Gastrocnemius medialis (tissue), 4 donors: ENCODE measurements at regions not wholly inside any gene's neighbourhood (a gene's known extent, or its start where the extent isn't known, plus 50 kb on each side); places are given as distances from the start of the nearest gene placed in this dataset.

ENCODE experiments used
- ATAC-seq, 2 donors: fragments of 150-250 bp; one replicate each; pipeline ENCODE4 v1.9.1; 2016
- DNase-seq, 2 donors: peaks; one replicate each; pipeline ENCODE4 v3.0.0-alpha.2; 2019
- H3K27ac ChIP-seq, 4 donors: fragments of 200-600 bp; sonication (generic); 1 replicate in 1 of 4; 2 replicates in 3 of 4; pipeline ENCODE4 v1.5.1; 2016 to 2018; ENCODE audit warnings: mild to moderate bottlenecking in 2 of 4, moderate library complexity in 1 of 4
- H3K27me3 ChIP-seq, 3 donors: fragments of 200-600 bp; sonication (generic) in 2 of 3; 1 replicate in 1 of 3; 2 replicates in 2 of 3; pipeline versions ENCODE4 v1.5.1 to v1.6.0; 2016 to 2019; ENCODE audit warnings: mild to moderate bottlenecking in 1 of 3, moderate library complexity in 1 of 3
- H3K36me3 ChIP-seq, 2 donors: fragments of 200-600 bp; sonication (generic) in 1 of 2; one replicate each; pipeline ENCODE4 v1.5.1; 2017 to 2018
- H3K4me1 ChIP-seq, 2 donors: fragments of 200-600 bp; sonication (generic) in 1 of 2; one replicate each; pipeline ENCODE4 v1.5.1; 2016 to 2017; ENCODE audit warnings: mild to moderate bottlenecking in 2 of 2
- H3K4me3 ChIP-seq, 4 donors: fragments of 200-600 bp; sonication (generic) in 3 of 4; 1 replicate in 1 of 4; 2 replicates in 3 of 4; pipeline ENCODE4 v1.5.1; 2016 to 2019; ENCODE audit warnings: mild to moderate bottlenecking in 2 of 4
- H3K9me3 ChIP-seq, 3 donors: fragments of 200-600 bp; sonication (generic) in 2 of 3; 1 replicate in 1 of 3; 2 replicates in 2 of 3; pipeline ENCODE4 v1.5.1; 2016 to 2019
- POLR2A ChIP-seq, 2 donors: fragments of 450-650 bp; IDR thresholded peaks; one replicate each; pipeline ENCODE4 v1.6.1; 2017; ENCODE audit warnings: antibody characterized with exemption in 2 of 2, mild to moderate bottlenecking in 2 of 2, moderate library complexity in 2 of 2
- in situ Hi-C, 4 donors: fragments of 200-750 bp; cut with MboI; loops; one replicate each; pipeline versions ENCODE4 v1.15.0 to v1.8.0; 2017; ENCODE audit warnings: low sequenced_read_pairs in 4 of 4
- intact Hi-C: fragments of 100-400 bp; cut with DNase I; formaldehyde crosslinking; loops from one replicate; pipeline ENCODE4 v1.15.1; 2023; ENCODE audit warnings: low total_unique reads
- TF ChIP-seq, protein P1 (sequence below), 5 experiments: fragments of 450-650 bp in 3 of 5; fragments of 200-600 bp in 2 of 5; sonication (generic) in 2 of 5; IDR thresholded peaks in 4 of 5; conservative IDR thresholded peaks in 1 of 5; 1 replicate in 4 of 5; 2 replicates in 1 of 5; pipeline ENCODE4 v1.5.1; 2016 to 2019; ENCODE audit warnings: antibody characterized with exemption in 5 of 5, mild to moderate bottlenecking in 3 of 5, moderate library complexity in 3 of 5

- DNase-seq (no peak), ATAC-seq (no peak)
- no peaks in the 10 kb centered on the region for H3K36me3 ChIP-seq
- H3K9me3 ChIP-seq: no peaks in the 10 kb centered on the region
- in situ Hi-C loops (loop anchor here in 3 of 4 donors (5.0 to 25.0 kb wide), 4 partner anchors 69 to 399 kb away; partner anchors contain the start of gene RNF183 (in 1 of the 3)), intact Hi-C loops (no loop called here)
- no peaks in the 10 kb centered on the region for H3K27me3 ChIP-seq
- peaks cover 10 to 13% of the 10 kb centered on the region in 2 donors for H3K4me1 ChIP-seq
- H3K27ac ChIP-seq: no peak overlapping the region
- TF ChIP-seq, protein P1, sequence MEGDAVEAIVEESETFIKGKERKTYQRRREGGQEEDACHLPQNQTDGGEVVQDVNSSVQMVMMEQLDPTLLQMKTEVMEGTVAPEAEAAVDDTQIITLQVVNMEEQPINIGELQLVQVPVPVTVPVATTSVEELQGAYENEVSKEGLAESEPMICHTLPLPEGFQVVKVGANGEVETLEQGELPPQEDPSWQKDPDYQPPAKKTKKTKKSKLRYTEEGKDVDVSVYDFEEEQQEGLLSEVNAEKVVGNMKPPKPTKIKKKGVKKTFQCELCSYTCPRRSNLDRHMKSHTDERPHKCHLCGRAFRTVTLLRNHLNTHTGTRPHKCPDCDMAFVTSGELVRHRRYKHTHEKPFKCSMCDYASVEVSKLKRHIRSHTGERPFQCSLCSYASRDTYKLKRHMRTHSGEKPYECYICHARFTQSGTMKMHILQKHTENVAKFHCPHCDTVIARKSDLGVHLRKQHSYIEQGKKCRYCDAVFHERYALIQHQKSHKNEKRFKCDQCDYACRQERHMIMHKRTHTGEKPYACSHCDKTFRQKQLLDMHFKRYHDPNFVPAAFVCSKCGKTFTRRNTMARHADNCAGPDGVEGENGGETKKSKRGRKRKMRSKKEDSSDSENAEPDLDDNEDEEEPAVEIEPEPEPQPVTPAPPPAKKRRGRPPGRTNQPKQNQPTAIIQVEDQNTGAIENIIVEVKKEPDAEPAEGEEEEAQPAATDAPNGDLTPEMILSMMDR (IDR thresholded peaks at IDR 0.05 in 4 of 5, conservative IDR thresholded peaks at IDR 0.05 in 1 of 5): no peak
- no peak for TF ChIP-seq POLR2A (IDR thresholded peaks at IDR 0.05)
- no peak overlapping the region for H3K4me3 ChIP-seq
Measured at GRCh38 chr9:113661074-113661473, 197.5 kb downstream of the RGS3 start.

DNA sequence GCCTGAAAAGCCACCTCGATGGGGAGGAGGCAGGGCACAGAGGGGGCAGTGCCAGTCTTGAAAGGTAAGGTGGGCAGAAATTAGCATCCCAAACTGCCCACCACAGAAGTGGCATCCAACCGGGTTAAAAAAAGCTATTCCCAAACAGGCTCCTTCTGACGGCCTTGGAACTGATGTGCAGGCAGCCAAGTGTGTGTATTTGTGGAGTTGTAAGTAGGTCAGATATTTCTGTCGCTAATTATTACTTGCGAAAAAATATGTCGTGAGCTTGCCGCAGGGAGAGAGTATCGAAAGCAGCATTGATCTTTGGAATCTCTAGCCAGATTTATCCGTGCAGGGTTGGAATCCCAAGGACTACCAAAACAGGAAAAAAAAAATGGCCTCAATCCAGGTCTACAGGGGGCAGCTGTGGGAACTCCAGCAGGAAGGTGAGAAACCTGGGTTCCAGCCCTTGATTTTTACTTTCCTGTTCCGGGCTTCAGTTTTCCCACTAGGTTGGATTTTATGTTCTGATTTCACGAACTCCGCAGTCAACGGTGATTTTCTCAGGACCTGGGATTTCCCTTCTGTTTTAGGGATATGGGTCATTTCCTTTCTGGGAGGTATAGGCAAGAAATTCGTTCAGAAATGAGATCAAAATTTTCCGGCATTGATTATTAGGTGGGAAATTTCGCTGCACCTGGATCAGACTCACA lies 200.8 kb downstream of the RGS3 start:
- DNase-seq: no peak
- Histone ChIP-seq H3K27ac (no peak overlapping the region), H3K9me3 (no peaks in the 10 kb centered on the region), H3K4me1 (peaks cover 0 to 13% of the 10 kb centered on the region in 2 donors), H3K4me3 (no peak overlapping the region), H3K27me3 (no peaks in the 10 kb centered on the region), H3K36me3 (no peaks in the 10 kb centered on the region)
- intact Hi-C loops: no loop called here
- in situ Hi-C loops: loop anchor here in 3 of 4 donors (5.0 to 25.0 kb wide), 4 partner anchors 72 to 402 kb away; partner anchors contain the start of gene RNF183 (in 1 of the 3)
- no peak for ATAC-seq
- TF ChIP-seq, protein P1 (IDR thresholded peaks at IDR 0.05 in 4 of 5, conservative IDR thresholded peaks at IDR 0.05 in 1 of 5): no peak
- no peak for TF ChIP-seq POLR2A (IDR thresholded peaks at IDR 0.05)

DNA sequence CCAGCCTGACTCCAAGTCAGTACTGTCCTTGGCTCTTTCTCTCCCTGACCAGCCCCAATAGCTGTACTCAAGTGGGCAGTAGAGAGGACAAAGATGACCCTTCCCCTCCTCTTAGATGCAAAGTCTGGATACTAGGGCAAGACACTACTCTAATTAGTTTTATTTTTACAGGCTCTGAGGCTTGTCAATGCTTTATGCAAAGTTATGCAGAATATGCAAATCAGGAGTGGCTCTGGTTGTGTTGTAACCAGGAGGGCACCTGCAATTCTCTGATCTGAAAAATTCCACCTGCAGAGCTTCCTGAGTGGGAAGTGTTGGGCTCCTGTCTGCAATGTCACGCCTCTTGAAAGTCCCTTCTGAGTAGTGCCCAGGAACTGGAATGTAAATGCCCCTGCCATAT lies 201.5 kb downstream of the RGS3 start:
- Histone ChIP-seq H3K4me1 (peaks cover 0 to 13% of the 10 kb centered on the region in 2 donors), H3K4me3 (no peak overlapping the region), H3K36me3 (no peaks in the 10 kb centered on the region), H3K27ac (no peak overlapping the region), H3K9me3 (no peaks in the 10 kb centered on the region), H3K27me3 (no peaks in the 10 kb centered on the region)
- TF ChIP-seq POLR2A (IDR thresholded peaks at IDR 0.05): no peak
- TF ChIP-seq, protein P1 (IDR thresholded peaks at IDR 0.05 in 4 of 5, conservative IDR thresholded peaks at IDR 0.05 in 1 of 5): no peak
- intact Hi-C loops (no loop called here), in situ Hi-C loops (loop anchor here in 2 of 4 donors (10.0 to 25.0 kb wide), 3 partner anchors 240 to 403 kb away; partner anchors contain the start of gene RNF183 (in 1 of the 2))
- no peak for ATAC-seq
- DNase-seq: no peak

- intact Hi-C loops (no loop called here), in situ Hi-C loops (loop anchor here in 2 of 4 donors (10.0 to 25.0 kb wide), 3 partner anchors 241 to 403 kb away; partner anchors contain the start of gene RNF183 (in 1 of the 2))
- Histone ChIP-seq H3K9me3 (no peaks in the 10 kb centered on the region), H3K4me3 (no peak overlapping the region), H3K4me1 (peaks cover 0 to 13% of the 10 kb centered on the region in 2 donors), H3K36me3 (no peaks in the 10 kb centered on the region), H3K27ac (no peak overlapping the region), H3K27me3 (no peaks in the 10 kb centered on the region)
- TF ChIP-seq, protein P1 (IDR thresholded peaks at IDR 0.05 in 4 of 5, conservative IDR thresholded peaks at IDR 0.05 in 1 of 5): no peak
- no peak for TF ChIP-seq POLR2A (IDR thresholded peaks at IDR 0.05)
- DNase-seq: no peak
- no peak for ATAC-seq
Measured at GRCh38 chr9:113665756-113666155, 202.2 kb downstream of the RGS3 start.
